ENCODE measurements at regions not wholly inside any gene's neighbourhood (a gene's known extent, or its start where the extent isn't known, plus 50 kb on each side); places are given as distances from the start of the nearest gene placed in this dataset.
"Not testable (repeated sequence)": the region's sequence is repeated elsewhere in the genome, so short reads cannot be mapped to it uniquely, and the experiment has no call there.

DNA sequence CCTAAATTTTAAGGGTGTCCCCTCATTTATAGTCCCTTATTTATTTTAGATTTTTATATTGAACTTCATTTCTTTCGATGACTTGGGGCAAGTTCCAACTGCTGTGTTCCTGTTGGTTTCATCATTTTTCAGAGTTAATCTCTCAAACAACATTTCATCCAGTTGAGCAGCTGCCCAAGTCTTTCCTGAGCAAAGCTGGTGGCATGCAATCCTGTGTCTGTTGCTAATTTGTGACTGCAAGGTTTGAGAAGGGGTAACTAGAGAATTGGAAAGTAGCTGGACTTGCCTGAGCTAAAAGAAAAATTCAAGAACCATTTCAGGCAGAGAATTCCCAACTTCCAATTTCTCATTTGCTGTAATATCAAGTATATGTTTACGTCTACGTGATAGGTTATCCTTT, 881.5 kb upstream of the SLC35B3 start:
- DNase-seq (ENCODE audit: low read depth in 3 of 3) = no peak

DNA sequence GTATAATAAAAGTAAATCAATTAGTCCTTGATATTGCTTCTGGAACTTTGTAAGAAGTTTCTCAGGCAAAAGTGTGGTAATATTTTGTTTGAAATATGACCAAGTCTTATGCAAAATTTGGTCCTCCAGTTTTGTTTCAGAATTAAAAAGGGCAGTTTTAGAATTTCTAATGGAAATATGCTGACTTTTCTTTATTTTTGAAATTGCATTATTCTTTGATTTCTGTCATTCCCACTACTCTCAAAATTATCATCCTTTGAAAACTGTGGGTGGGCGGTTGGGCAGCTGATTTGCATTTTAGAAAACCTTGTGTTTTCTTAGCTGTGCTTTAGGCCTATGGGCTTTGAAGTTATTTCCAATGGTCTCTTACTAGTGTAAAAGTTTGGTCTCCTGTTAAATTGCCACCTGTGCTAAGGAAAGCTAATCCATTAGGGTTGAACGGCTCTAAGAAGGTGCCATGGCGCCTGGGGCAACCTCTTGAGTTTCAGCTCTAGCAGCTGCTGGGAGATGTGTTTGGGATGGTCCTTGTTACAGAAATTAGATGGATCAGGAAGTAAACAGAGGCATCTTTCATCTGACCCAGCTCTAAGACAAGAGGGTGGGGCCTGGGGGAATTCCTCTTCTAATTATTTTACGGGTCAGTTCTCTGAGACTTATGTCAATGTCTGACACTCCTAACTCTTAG, 880.8 kb upstream of the SLC35B3 start:
- DNase-seq (ENCODE audit: low read depth in 3 of 3) = no peak

DNA sequence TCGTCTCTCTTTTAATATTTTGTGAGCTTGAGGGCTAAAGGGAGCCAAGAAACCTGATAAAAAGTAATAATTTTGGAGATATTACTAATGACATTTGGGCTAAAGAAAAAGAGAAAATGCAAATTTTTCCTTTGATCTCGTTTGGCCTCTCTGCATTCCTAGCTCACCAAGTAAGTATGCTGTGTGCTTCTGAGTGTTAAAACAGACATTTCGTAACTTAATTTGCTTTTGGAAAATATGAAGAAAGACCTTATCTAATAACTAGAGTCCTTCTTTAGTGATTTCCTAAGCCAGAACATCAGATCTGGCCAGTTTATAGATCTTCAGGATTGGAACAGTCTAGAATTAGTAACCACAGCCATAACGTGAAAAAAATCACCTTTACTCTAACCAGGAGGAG, 872.9 kb upstream of the SLC35B3 start:
- no peak for DNase-seq (ENCODE audit: low read depth in 3 of 3)

DNA sequence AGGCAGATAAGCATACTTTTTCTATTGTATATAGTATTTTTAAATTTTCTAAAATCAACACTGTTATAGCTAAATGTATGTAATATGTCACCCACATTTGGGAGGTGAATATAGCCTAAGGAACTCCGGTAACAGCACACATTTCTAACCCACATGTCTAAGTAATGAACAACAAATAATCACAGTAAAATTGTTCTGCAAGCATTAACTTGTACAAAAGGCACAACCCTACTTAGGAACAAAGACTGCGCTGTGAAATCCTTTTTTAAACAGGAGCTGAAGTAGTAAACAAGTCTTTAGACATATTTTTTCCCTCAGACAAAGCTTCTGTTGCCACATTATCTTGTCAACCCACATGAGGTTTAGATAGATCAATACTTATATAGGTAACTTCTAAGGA, 872.4 kb upstream of the SLC35B3 start:
- DNase-seq (ENCODE audit: low read depth in 3 of 3) = no peak

DNA sequence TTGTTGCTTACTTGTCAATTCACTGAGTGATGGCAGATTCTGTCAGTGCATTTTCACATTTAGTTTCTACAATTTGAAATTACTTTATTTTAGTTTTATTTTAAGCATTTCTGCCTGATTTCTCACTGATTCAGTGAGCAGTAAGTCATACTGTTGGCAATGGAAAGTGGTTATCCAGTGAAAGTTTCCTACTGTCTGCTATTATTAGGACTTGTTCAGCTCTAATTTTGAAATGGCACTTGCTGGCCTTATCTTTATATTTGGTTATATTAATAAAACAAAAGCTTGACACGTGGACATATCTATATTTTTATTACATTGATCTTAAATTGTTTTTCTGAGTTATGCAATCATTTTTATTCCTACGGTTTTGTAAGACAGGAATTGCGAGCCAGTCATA, 871.8 kb upstream of the SLC35B3 start:
- no peak for DNase-seq (ENCODE audit: low read depth in 3 of 3)

DNA sequence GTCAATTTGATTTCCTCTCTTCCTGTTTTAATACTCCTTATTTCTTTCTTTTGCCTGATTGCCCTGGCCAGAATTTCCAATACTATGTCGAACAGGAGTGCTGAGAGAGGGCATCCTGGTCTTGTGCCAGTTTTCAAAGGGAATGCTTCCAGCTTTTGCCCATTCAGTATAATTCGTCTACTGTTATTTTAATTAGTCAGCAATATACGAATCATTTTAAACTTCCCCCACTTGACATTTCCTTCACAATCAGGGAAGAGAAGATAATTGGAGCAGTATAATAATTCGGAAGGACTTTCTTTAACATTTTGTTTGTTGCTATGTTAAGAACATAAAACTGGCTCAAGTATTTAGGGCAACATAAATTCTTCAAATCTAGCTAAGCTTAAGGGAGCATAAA, 860.3 kb upstream of the SLC35B3 start:
- DNase-seq (ENCODE audit: low read depth in 3 of 3) = no peak

DNA sequence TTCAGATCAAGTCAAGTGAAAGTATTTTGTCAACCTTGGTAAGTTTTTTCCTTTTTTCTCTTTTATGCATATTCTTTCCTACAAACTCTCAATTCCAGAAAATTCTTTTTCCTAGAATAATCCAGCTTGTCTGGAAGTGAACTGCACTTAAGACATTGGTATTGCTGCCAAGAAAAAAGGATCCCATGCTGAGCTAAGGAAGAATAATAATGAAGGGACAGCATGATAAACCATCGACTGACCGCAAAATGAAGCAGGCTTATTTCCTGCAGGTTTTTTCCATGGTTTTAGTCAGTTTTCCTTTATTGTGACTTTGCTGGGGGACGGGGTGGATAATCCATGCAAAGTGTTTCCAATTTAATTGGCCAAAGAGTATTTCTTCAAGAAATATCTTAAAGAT, 857.6 kb upstream of the SLC35B3 start:
- no peak for DNase-seq (ENCODE audit: low read depth in 3 of 3)

DNA sequence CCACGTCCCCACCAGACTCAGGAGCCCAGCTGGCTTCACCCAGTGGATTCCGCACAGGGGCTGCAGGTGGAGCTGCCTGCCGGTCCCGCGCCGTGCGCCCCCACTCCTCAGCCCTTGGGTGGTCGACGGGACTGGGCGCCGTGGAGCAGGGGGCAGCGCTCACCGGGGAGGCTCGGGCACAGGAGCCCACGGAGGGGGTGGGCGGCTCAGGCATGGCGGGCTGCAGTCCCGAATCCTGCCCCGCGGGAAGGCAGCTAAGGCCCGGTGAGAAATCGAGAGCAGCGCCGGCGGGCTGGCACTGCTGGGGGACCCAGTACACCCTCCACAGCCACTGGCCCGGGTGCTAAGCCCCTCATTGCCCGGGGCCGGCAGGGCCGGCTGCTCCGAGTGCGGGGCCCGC, 855.0 kb upstream of the SLC35B3 start:
- not testable (repeated sequence) for DNase-seq (ENCODE audit: low read depth in 3 of 3)

DNA sequence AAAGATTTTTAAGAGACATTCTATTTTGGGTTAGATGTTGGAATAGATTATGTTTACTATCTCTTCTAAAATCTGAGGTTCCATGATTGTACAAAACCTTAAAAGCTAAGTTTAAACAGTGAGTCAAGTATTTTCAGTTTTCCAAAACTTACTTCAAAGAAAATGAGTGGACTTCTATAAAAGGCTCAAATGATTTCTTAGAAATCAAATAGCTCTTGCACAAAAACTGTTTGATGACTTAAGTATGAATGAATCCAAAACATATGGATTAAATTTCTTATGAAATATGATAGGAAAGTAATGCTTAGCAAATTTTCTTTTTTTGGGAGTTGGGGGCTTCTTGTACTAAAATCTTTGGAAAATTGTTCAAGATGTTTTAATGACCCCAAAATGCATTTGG, 837.3 kb upstream of the SLC35B3 start:
- DNase-seq (ENCODE audit: low read depth in 3 of 3) = no peak

DNA sequence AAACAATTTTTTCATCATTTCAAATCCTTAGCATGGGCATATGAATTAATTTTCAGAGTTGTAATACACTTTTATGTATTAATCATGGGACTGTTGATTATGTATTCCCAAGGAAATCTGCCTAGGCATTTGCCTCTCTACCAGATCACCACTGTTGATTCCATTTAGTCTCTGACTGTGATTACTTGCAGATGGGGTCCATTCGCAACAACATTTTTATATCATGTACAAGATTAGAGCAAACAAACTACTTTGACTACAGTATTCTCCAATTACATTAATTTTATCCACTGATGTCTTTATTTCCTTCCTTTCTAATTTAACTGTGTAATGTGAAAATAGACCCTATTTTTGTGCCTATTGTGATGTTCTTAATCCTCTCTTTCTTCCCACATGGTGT, 831.4 kb upstream of the SLC35B3 start:
- no peak for DNase-seq (ENCODE audit: low read depth in 3 of 3)

DNA sequence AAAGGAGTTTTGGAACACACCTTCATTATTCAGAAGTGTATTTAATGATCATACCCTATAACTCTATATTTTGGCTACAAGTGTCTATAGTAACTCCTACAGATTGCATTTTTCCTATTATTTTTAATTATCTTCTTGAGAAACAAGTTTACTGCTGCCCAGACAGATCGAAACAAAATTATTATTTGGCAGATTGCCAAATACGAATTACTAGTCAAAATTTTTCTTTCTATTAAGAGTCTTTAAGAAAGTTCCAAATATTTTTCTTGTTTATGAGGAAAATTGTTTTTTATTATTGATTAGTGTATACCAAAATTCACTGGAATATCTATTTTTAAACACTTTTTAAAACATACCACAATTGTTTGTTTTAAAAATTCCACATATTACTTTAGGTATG, 821.9 kb upstream of the SLC35B3 start:
- DNase-seq (ENCODE audit: low read depth in 3 of 3) = no peak

DNA sequence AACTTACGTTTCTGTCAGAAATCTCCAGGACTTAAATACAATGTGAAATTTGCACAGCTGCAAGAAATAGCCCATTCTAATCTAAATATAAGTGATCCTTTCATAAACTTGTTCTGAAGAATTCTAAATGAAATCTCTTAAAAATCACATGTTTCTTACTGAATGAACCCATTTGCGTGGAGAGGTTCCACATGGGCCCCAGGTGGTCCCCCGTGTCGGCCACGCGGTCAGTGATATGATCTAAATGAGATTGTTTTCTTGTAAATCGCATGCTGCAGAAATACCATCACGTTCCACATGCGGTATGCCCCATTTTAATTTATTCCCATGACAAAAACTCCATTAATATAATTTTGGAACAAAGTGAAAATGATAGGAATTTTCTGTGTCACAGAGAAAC, 818.9 kb upstream of the SLC35B3 start:
- no peak for DNase-seq (ENCODE audit: low read depth in 3 of 3)

DNA sequence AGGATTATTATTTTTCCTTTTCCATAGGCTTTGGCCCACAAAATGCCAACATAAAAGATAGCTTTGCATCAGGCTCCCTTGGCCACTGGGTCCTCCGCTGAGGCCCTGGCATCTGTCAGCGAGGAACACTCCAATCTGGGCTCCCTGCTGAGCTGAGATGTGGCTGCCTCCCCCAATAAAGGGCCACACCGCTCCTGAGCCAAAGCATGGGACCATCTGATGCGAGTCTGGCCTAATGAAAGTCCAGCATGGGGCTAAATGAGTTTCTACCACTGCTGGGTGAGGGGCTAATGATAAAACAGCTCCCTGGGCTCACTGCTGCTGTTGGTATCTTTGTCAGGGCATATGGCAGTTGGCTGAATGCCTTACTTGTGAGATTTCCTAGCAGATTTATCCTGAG, 817.5 kb upstream of the SLC35B3 start:
- no peak for DNase-seq (ENCODE audit: low read depth in 3 of 3)

DNA sequence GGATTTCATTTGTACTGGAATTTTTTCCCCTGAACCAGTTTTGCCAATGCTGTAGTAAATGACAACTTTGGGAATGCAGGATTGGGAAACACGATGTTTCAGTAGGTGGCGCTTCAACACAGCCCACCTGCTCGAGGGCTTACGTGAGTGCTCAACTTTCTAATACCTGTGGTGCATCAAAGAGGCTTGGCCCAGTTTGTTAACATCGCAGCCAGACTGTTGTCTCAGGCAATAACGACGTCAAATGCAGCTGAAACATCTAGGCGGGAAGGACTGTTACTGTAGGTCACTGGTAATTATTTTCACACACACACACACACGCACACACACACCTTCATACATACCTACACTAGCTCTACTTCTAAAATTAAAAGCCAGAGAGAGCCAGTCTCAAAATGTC, 815.5 kb upstream of the SLC35B3 start:
- no peak for DNase-seq (ENCODE audit: low read depth in 3 of 3)

DNA sequence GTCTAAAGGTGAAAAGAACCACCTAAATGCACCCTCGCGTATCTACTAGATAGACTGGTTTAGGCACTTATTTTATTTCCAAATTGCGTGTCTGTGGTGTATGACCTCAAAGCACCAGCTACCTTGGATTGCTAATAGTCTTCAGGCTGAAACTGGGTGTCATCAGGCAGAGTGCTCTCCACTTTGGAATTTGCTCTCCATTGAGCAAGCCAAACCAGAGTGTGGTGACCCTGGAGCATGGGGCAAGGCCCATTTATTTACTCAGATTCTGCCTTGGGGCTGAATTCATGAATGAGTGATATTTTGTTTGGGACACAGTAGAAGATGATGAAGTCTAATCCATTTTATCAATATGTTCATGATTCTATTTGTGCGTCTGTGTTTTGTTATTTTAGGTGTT, 812.8 kb upstream of the SLC35B3 start:
- no peak for DNase-seq (ENCODE audit: low read depth in 3 of 3)

DNA sequence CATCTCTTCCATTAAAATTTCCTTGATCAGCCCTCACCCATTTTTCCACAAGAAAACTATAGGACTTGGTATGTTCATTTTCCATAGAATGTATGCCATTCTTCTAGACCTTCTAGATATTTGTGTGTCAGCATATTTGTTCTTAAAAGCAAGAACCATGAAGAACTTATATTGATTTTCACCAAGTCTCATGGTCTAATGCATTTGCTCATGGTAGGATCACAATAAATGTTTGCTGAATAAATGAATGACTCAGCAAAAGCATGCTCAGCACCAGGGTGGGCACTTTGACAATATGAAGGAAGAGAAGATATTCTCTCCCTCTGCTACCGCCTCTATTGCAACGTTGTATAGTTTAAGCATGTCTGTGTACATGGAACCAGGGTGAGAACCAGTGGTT, 805.5 kb upstream of the SLC35B3 start:
- no peak for DNase-seq (ENCODE audit: low read depth in 3 of 3)

DNA sequence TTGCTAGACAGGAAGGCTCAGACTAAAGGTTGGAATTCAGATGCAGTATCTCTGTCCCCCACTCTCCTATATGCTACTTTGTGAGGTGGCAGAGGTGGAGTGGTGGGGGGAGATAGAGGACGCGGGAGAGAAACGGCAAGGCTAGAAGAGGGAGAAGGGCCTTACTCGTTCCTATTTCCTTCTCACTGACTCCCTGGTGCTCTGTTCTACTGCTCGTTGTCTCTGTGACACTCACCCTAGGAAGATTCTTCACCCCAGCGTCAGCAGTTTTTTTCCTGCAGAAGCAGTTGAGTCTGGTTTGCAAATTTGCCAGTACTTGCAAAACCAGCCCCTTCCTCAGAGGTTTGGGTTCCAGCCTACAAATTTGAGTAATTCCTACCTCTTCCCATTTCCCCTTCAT, 801.1 kb upstream of the SLC35B3 start:
- no peak for DNase-seq (ENCODE audit: low read depth in 3 of 3)

DNA sequence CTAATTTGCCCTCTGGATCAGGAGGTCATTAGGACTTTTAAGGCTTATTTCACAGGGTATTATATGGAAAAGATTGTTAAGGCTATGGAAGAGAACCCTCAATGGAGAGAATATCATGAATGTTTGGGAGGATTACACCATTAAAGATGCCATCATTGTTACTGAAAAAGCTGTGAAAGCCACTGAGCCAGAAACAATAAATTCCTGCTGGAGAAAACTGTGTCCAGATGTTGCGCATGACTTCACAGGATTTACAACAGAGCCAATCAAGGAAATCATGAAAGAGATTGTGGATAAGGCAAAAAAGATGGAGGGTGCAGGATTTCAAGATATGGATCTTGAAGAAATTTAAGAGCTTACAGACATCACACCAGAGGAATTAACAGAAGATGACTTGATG, 798.3 kb upstream of the SLC35B3 start:
- DNase-seq (ENCODE audit: low read depth in 3 of 3) = no peak

DNA sequence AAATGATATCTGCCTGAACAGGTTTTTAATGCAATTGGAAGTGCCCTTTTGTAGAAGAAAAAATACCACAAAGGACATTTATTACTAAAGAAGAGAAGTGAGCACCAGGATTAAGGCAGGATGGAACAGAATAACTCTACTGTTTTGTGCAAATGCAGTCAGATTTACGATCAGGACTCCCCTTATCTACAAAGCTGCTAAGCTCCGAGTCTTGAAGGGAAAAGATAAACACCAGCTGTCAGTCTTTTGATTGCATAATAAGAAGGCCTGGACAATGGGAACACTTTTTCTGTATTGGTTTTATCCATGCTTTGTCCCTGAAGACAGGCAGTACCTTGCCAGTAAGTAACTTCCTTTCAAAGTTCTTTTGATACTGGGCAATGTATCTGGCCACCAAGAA, 797.9 kb upstream of the SLC35B3 start:
- no peak for DNase-seq (ENCODE audit: low read depth in 3 of 3)

DNA sequence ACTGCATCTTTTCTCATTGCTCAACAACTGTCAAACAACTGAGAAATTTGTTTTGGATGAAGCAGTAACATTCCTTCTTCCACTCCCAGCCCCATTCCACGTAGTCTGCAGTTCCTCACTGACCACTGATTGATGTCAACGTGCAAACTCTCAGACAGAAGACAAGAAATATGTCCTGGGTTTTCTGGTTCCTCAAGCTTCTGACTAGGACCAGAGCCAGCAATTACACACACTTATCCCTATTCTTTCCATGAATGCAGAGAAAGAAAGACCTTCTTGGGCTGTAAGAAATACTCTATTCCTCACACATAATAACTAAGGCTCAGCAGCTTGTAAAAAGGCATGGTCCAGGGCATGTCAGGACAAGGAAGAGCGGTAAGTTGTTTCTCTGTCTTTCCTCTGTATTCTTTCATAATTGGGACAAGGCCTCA, 790.1 kb upstream of the SLC35B3 start:
- no peak for DNase-seq (ENCODE audit: low read depth in 3 of 3)

DNA sequence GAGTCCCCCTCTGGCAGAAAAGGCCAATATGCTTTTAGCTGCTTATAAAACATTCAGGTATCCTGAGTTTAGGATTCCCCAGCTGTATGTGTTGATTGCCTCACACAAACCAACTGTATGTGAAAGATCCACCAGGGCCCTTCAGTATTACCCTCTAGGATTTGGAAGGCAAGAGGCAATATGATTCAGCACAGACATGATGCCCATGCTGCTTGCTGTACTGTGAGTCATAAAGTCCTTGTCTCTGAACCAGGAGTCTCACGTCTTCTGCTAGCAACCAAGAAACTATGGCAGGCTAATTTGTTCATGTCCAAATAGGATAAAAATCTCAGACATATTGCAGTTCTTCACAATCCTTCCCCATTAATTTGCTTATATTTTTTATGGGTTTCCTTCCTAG, 789.2 kb upstream of the SLC35B3 start:
- DNase-seq (ENCODE audit: low read depth in 3 of 3) = no peak

DNA sequence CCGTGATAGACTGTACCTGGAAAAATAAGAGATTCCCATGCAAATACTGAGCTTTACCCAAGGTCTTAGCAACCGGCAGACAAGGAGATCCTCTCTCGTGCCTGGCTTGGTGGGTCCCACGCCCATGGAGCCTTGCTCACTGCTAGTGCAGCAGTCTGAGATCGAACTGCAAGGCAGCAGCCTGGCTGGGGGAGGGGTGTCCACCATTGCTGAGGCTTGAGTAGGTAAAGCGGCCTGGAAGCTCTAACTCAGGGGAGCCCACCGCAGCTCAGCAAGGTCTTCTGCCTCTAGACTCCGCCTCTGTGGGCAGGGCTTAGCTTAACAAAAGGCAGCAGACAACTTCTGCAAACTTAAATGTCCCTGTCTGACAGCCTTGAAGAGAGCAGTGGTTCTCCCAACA, 778.4 kb upstream of the SLC35B3 start:
- not testable (repeated sequence) for DNase-seq (ENCODE audit: low read depth in 3 of 3)

DNA sequence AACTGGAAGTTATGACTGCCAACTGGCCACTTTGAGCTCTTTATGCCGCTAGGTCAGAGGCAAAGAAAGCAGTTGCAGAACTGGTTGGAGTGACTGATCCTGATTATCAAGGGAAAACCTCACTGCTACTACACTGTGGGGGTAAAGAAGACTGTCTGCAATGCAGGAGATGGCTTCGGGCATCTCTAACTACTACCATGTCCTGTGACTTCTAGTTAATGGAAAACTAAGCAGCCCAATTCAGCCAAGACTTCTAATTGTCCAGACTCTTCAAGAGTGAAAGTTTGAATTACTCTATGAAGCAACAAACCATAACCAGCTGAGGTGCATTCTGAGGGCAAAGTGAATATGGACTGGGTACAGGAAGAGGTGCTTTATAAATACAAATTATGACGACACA, 773.6 kb upstream of the SLC35B3 start:
- DNase-seq (ENCODE audit: low read depth in 3 of 3) = no peak

DNA sequence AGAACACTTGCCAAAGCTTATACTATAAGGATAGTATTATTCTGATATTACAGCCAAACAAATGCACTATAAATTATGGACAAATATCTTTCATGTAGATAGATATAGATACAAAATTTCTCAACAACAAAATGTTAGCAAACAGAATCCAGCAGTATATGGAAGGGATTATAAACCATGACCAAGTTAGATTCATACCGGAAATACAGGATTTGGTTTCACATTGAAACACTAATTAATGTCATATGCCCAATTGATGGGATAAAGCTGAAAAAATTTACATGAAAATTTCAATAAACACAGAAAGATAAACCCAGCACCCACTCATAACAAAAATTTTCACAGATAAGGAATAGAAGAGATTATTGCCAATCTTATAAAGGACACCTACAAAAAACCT, 770.3 kb upstream of the SLC35B3 start:
- no peak for DNase-seq (ENCODE audit: low read depth in 3 of 3)

DNA sequence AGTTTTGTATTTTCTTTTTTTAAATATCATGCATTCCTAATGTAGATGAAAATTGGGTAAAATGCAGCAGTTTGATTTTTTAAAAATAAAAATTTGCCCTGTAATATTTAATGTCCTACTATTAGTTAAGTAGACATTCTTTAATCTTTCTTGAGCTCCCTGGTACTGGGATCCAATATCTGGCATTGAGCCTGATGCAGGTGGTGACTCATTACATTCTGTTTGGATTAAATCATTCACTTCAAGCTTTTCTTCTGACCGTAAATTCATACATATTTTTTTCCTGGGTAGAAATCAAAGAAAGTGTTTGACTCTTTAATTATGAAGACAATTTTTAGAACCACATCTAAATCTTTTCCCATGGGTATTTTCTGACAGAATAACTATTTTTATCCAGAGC, 768.8 kb upstream of the SLC35B3 start:
- DNase-seq (ENCODE audit: low read depth in 3 of 3) = no peak
